GM12878 (cell line): ENCODE measurements at regions not wholly inside any gene's neighbourhood (a gene's known extent, or its start where the extent isn't known, plus 50 kb on each side); places are given as distances from the start of the nearest gene placed in this dataset.

Experiments
- ATAC-seq: fragments of 200-7000 bp; cut with Tn5 transposase; 3 replicates; pipeline ENCODE4 v1.9.1; 2020; ENCODE audit warnings: mild to moderate bottlenecking, moderate library complexity
- BruUV-seq: library from RNA; stranded (reverse); fragments of 400-500 nt; replicated peaks from 2 replicates; lab custom pipeline; 2021; lab: Mats Ljungman, UMichigan
- CTCF ChIA-PET: fragments of 300-600 bp; sonication (Branson Sonifier 250); formaldehyde crosslinking; extraction: SDS; loops from one replicate; lab custom pipeline; 2021; ENCODE audit warnings: inconsistent platforms; lab: Yijun Ruan, JAX
- POLR2A ChIA-PET: fragments of 350-600 bp; formaldehyde crosslinking; extraction: SDS; loops from one replicate; lab custom pipeline; 2021; ENCODE audit warnings: inconsistent platforms; lab: Charles Lee
- RAD21 ChIA-PET: fragments of 300-600 bp; sonication (Branson Sonifier 250); formaldehyde crosslinking; loops from one replicate; lab custom pipeline; 2023; ENCODE audit warnings: antibody characterized with exemption; ENCODE audit not compliant: unreplicated experiment; lab: Charles Lee
- SMC1A ChIA-PET: fragments of 300-600 bp; sonication (Branson Sonifier 250); formaldehyde crosslinking; loops from one replicate; lab custom pipeline; 2023; ENCODE audit not compliant: unreplicated experiment, uncharacterized antibody; lab: Charles Lee
- DNase-seq: peaks from one replicate; pipeline ENCODE4 v3.0.0-alpha.2; 2011; ENCODE audit warnings: low read depth, low spot score
- FAIRE-seq: peaks from 3 replicates; lab custom pipeline; 2011; peaks lifted over from hg19 to GRCh38; lab: Jason Lieb, UNC
- H2AFZ ChIP-seq: 2 replicates; pipeline ENCODE4 v1.6.0; 2011; ENCODE audit warnings: low read depth, low read length, control low read depth; ENCODE audit not compliant: control insufficient read depth
- H3K27ac ChIP-seq: 2 replicates; pipeline ENCODE4 v1.5.1; 2011; ENCODE audit warnings: control low read depth; ENCODE audit not compliant: control insufficient read depth, insufficient read depth
- H3K27me3 ChIP-seq, 2 experiments: replicated peaks in 1 of 2; 2 replicates each; pipeline versions ENCODE4 v1.6.0 to v1.6.1; 2011; ENCODE audit warnings: low read length in 1 of 2; ENCODE audit not compliant: control insufficient read depth in 2 of 2, insufficient read depth in 2 of 2
- H3K36me3 ChIP-seq, 2 experiments: 2 replicates each; pipeline ENCODE4 v1.5.1; 2011; ENCODE audit warnings: low read length in 1 of 2; ENCODE audit not compliant: control insufficient read depth in 2 of 2, insufficient read depth in 2 of 2
- H3K4me1 ChIP-seq: 2 replicates; pipeline ENCODE4 v1.6.1; 2011; ENCODE audit warnings: mild to moderate bottlenecking, low read length, moderate library complexity, mixed read lengths; ENCODE audit not compliant: control insufficient read depth, insufficient read depth
- H3K4me2 ChIP-seq: 2 replicates; pipeline ENCODE4 v1.6.0; 2011; ENCODE audit warnings: control low read depth; ENCODE audit not compliant: control insufficient read depth, insufficient read depth
- H3K4me3 ChIP-seq: fragments of 200-600 bp; sonication (generic); 2 replicates; pipeline ENCODE4 v1.5.1; 2016
- H3K79me2 ChIP-seq: 2 replicates; pipeline ENCODE4 v1.6.0; 2011; ENCODE audit warnings: low read length; ENCODE audit not compliant: control insufficient read depth, insufficient read depth
- H3K9ac ChIP-seq: 2 replicates; pipeline ENCODE4 v1.8.0; 2011; ENCODE audit warnings: low read length, control low read depth, mixed read lengths; ENCODE audit not compliant: control insufficient read depth, insufficient read depth
- H3K9me3 ChIP-seq: replicated peaks from 3 replicates; pipeline ENCODE4 v1.5.1; 2011; ENCODE audit warnings: mild to moderate bottlenecking, low read length; ENCODE audit not compliant: control insufficient read depth, insufficient read depth
- H4K20me1 ChIP-seq: 2 replicates; pipeline ENCODE4 v1.6.0; 2011; ENCODE audit not compliant: control insufficient read depth, insufficient read depth
- BRCA1 ChIP-seq: IDR thresholded peaks from 2 replicates; pipeline ENCODE4 v1.6.1; 2011; ENCODE audit warnings: low read depth, low read length, improper control_type of control experiment
- IKZF1 ChIP-seq: fragments of 450-650 bp; conservative IDR thresholded peaks from 2 replicates; pipeline ENCODE4 v1.6.1; 2017; ENCODE audit warnings: antibody characterized with exemption, mild to moderate bottlenecking
- IKZF2 ChIP-seq, 2 experiments: fragments of 450-650 bp; IDR thresholded peaks; 2 replicates each; pipeline ENCODE4 v1.6.1; 2017; ENCODE audit warnings: mild to moderate bottlenecking in 2 of 2, moderate library complexity in 2 of 2
- LARP7 ChIP-seq: fragments of 450-650 bp; IDR thresholded peaks from 2 replicates; pipeline ENCODE4 v1.6.1; 2017; ENCODE audit warnings: mild to moderate bottlenecking
- POLR2AphosphoS2 ChIP-seq: IDR thresholded peaks from 2 replicates; pipeline ENCODE4 v1.6.1; 2011; ENCODE audit warnings: low read depth, mild to moderate bottlenecking, low read length, improper control_type of control experiment, moderate library complexity
- ZNF622 ChIP-seq: fragments of 450-650 bp; IDR thresholded peaks from 2 replicates; pipeline ENCODE4 v1.6.1; 2017; ENCODE audit warnings: mild to moderate bottlenecking, inconsistent platforms
- WGBS: methylation state at CpG from one replicate; pipeline ENCODE4 v1.1.6; 2016; ENCODE audit warnings: low lambda C conversion rate; ENCODE audit not compliant: insufficient replicate concordance, insufficient coverage; ENCODE audit errors: missing lambda C conversion rate; 5-methylcytosine and 5-hydroxymethylcytosine counted together
- in situ Hi-C: fragments of 300-500 bp; cut with MboI; formaldehyde crosslinking; loops from 9 replicates; pipeline ENCODE4 v1.14.3; 2018; ENCODE audit warnings: mixed read lengths
- intact Hi-C: fragments of 100-400 bp; cut with micrococcal nuclease; formaldehyde crosslinking; loops from one replicate; pipeline ENCODE4 v1.14.2; 2022; ENCODE audit not compliant: unreplicated experiment
- TF ChIP-seq, protein P1 (sequence below): IDR thresholded peaks from 2 replicates; pipeline ENCODE4 v1.6.1; 2011; ENCODE audit warnings: low read depth, low read length, improper control_type of control experiment, borderline replicate concordance
- TF ChIP-seq, protein P2 (sequence below): IDR thresholded peaks from 2 replicates; pipeline ENCODE4 v1.6.1; 2011; ENCODE audit warnings: low read depth, mild to moderate bottlenecking, low read length, moderate library complexity, borderline replicate concordance; ENCODE audit errors: extremely low read depth
- TF ChIP-seq, protein P3 (sequence below): fragments of 450-650 bp; IDR thresholded peaks from 2 replicates; pipeline ENCODE4 v1.6.1; 2017; ENCODE audit warnings: mild to moderate bottlenecking

DNA sequence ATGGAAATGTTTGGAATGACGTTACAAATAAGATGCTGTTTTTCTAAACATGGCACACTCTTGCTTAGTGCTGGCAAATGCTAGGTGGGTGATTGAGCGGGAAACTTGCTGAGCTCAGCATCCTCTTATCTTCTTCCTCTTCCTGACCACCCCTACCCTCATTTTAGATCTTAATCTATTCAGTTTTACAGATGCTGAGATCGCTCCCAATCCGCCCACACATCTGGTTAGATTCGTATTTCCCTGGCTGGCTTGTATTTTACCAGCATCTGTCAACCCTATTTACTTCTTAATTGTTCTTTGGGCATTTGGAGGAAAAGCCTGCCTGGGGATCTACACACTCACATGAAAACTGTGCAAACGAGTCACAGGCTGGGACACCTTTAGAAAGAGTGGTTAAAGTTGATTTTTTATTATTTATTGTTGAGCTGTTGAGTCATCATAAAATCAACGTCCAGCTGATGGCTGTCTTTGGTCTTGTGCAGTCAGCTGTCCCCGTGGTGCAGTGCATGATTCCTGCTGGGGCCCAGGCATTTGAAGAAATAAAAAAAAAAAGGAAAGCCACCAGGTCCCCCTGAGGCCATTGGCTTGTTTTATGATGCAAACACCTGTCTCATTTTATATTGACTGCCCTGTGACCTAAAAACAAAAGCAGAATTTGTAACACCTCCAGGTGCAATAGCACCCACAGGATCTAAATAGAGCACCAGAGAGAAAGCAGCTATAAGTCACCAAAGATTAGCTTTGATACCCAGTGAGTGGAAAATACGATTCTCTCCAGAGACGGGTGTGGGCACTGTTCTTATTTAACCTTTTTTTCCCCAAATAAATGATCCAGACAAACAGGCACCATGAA is 258.6 kb downstream of the HS3ST3B1 start:
- H3K27ac ChIP-seq, result no peak overlapping the region
- ATAC-seq (no peak), FAIRE-seq (no peak), DNase-seq (no peak)
- no peaks in the 10 kb centered on the region for H3K79me2 ChIP-seq
- no peaks in the 10 kb centered on the region for H3K4me1 ChIP-seq
- ChIA-PET CTCF (no interaction called here), POLR2A (no interaction called here), RAD21 (no interaction called here), SMC1A (no interaction called here)
- H2AFZ ChIP-seq, result no peak overlapping the region
- no peak overlapping the region for H3K4me2 ChIP-seq
- TF ChIP-seq IKZF1 (no peak), ZNF622 (no peak), LARP7 (no peak), BRCA1 (no peak), IKZF2 (IDR thresholded peaks at IDR 0.05) (no peak), POLR2AphosphoS2 (no peak)
- TF ChIP-seq, protein P1, sequence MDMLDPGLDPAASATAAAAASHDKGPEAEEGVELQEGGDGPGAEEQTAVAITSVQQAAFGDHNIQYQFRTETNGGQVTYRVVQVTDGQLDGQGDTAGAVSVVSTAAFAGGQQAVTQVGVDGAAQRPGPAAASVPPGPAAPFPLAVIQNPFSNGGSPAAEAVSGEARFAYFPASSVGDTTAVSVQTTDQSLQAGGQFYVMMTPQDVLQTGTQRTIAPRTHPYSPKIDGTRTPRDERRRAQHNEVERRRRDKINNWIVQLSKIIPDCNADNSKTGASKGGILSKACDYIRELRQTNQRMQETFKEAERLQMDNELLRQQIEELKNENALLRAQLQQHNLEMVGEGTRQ, result no peak
- TF ChIP-seq, protein P2, sequence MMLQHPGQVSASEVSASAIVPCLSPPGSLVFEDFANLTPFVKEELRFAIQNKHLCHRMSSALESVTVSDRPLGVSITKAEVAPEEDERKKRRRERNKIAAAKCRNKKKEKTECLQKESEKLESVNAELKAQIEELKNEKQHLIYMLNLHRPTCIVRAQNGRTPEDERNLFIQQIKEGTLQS, result no peak
- TF ChIP-seq, protein P3, sequence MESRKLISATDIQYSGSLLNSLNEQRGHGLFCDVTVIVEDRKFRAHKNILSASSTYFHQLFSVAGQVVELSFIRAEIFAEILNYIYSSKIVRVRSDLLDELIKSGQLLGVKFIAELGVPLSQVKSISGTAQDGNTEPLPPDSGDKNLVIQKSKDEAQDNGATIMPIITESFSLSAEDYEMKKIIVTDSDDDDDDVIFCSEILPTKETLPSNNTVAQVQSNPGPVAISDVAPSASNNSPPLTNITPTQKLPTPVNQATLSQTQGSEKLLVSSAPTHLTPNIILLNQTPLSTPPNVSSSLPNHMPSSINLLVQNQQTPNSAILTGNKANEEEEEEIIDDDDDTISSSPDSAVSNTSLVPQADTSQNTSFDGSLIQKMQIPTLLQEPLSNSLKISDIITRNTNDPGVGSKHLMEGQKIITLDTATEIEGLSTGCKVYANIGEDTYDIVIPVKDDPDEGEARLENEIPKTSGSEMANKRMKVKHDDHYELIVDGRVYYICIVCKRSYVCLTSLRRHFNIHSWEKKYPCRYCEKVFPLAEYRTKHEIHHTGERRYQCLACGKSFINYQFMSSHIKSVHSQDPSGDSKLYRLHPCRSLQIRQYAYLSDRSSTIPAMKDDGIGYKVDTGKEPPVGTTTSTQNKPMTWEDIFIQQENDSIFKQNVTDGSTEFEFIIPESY, result no peak
- H3K9ac ChIP-seq, result no peak overlapping the region
- H3K27me3 ChIP-seq, result no peaks in the 10 kb centered on the region
- intact Hi-C loops, result no loop called here
- H3K36me3 ChIP-seq, result no peaks in the 10 kb centered on the region
- 0% methylated on average over 10 of the region's 10 CpGs for WGBS
- no peaks in the 10 kb centered on the region for H4K20me1 ChIP-seq
- in situ Hi-C loops, result no loop called here
- no peaks in the 10 kb centered on the region for H3K9me3 ChIP-seq
- no peak overlapping the region for H3K4me3 ChIP-seq
- no TSS peak for BruUV-seq
